ENCODE measurements at regions not wholly inside any gene's neighbourhood (a gene's known extent, or its start where the extent isn't known, plus 50 kb on each side); places are given as distances from the start of the nearest gene placed in this dataset.

DNA sequence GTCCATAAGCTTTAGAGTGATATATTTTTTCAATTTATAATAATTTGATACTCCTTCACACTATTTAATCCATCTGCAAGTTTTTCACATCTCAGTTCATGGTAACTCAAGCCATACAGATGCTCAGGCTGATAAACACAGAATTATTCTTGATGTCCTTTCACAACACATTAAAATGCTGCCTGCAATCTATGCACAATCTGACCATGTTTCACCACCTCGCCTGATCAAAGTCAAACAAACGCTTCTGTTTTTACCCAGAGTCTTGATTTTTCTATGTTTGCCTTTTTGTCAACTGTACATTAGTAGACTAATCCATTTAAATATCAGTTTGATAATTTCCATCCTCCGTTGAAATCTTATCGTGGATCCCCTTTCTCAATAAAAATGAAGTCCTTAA, 833.8 kb upstream of the KCND2 start:
- Histone ChIP-seq H3K36me3 (no peaks in the 10 kb centered on the region), H3K27me3 (no peaks in the 10 kb centered on the region), H3K4me1 (no peaks in the 10 kb centered on the region), H3K9me3 (no peaks in the 10 kb centered on the region), H3K4me3 (no peak overlapping the region), H3K27ac (no peak overlapping the region)
- DNase-seq (ENCODE audit: low spot score in 2 of 2): no peak
- intact Hi-C loops (cut with DNase I; ENCODE audit: low total_unique reads): no loop called here
- TF ChIP-seq POLR2AphosphoS5 (IDR thresholded peaks at IDR 0.05) (no peak), POLR2A (IDR thresholded peaks at IDR 0.05) (no peak)
- TF ChIP-seq, protein P1, sequence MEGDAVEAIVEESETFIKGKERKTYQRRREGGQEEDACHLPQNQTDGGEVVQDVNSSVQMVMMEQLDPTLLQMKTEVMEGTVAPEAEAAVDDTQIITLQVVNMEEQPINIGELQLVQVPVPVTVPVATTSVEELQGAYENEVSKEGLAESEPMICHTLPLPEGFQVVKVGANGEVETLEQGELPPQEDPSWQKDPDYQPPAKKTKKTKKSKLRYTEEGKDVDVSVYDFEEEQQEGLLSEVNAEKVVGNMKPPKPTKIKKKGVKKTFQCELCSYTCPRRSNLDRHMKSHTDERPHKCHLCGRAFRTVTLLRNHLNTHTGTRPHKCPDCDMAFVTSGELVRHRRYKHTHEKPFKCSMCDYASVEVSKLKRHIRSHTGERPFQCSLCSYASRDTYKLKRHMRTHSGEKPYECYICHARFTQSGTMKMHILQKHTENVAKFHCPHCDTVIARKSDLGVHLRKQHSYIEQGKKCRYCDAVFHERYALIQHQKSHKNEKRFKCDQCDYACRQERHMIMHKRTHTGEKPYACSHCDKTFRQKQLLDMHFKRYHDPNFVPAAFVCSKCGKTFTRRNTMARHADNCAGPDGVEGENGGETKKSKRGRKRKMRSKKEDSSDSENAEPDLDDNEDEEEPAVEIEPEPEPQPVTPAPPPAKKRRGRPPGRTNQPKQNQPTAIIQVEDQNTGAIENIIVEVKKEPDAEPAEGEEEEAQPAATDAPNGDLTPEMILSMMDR (IDR thresholded peaks at IDR 0.05): no peak

DNA sequence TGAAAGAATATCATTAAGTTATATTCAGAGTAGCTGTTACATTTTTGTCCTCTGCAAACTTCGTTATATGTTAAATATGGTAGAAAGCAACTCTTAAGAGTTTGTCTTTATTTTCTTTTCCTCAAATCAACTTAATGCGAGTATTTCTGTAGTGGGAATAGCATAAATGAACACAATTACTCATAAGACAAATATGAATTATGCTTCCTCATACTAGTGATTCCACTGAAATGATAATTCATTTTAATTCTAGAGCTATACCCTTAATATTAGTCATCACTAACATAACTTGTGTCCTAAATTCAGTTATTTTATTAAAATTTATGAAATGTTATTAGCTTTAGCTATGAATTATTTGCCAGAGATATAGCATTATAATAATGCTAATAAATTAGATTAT, 820.6 kb upstream of the KCND2 start:
- DNase-seq (ENCODE audit: low spot score in 2 of 2): no peak
- no peaks in the 10 kb centered on the region for H3K27me3 ChIP-seq
- TF ChIP-seq POLR2AphosphoS5 (IDR thresholded peaks at IDR 0.05): no peak
- TF ChIP-seq, protein P1 (IDR thresholded peaks at IDR 0.05): no peak
- TF ChIP-seq POLR2A (IDR thresholded peaks at IDR 0.05): no peak
- no peaks in the 10 kb centered on the region for H3K36me3 ChIP-seq
- no peak overlapping the region for H3K27ac ChIP-seq
- H3K4me3 ChIP-seq: no peak overlapping the region
- H3K4me1 ChIP-seq: no peaks in the 10 kb centered on the region
- intact Hi-C loops (cut with DNase I; ENCODE audit: low total_unique reads): no loop called here
- no peaks in the 10 kb centered on the region for H3K9me3 ChIP-seq

DNA sequence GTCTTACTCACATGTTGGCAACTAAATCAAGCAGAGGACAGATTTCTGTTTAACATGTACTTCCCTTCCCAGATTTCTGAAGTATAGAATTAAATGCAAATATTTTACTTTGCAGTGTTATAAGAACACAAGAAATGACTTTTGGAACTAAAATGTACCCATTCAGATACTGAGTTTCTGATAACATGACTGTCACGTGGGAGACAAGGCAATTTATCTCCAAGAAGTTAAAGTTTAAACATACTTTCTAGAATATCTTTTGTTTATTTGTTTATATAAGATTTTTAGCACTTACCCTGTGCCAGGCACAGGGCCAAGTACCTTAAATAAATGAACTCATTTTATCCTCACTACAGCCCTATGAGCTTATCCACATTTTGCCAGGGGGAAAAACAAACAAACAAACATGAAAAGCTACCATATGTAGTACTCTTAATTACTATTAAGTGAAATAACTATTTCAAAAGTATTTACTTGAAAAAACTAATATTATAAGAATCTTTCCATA, 807.1 kb upstream of the KCND2 start:
- DNase-seq (ENCODE audit: low spot score in 2 of 2): no peak
- TF ChIP-seq POLR2A (IDR thresholded peaks at IDR 0.05) (no peak), POLR2AphosphoS5 (IDR thresholded peaks at IDR 0.05) (no peak)
- TF ChIP-seq, protein P1 (IDR thresholded peaks at IDR 0.05): no peak
- Histone ChIP-seq H3K27ac (no peak overlapping the region), H3K4me3 (no peak overlapping the region), H3K9me3 (no peaks in the 10 kb centered on the region), H3K36me3 (no peaks in the 10 kb centered on the region), H3K4me1 (no peaks in the 10 kb centered on the region), H3K27me3 (no peaks in the 10 kb centered on the region)
- intact Hi-C loops (cut with DNase I; ENCODE audit: low total_unique reads): no loop called here

DNA sequence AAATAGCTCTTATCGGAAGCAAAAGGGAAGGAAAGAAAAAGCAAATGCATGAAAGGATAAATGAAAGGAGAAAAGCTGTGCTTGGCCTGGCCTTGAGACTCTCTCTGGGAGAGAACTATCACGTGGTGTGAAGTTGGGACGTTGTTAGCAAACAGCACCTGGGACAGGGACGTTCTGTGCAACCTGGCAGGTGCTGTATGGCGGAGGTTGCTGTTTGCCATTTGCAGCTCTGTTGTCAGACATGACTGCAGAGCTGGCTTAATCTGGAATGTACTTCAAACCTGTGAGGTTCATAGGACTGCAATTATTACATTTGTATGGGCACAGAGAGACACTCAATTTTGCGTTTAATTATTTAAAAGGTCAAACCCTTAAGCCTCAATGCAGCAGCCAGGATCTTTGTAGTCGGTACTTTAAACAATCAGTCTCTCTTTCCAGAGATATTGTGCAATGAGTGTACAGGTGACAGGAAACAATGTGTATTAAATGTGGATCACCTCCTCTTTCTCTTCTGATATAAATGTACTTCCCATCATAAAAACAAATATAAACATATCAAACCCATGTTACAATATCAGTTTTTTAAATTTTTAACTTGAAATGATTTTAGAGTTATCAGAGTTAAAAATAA, 800.5 kb upstream of the KCND2 start:
- no peak overlapping the region for H3K27ac ChIP-seq
- no peak for TF ChIP-seq POLR2A (IDR thresholded peaks at IDR 0.05)
- TF ChIP-seq POLR2AphosphoS5 (IDR thresholded peaks at IDR 0.05): no peak
- no peaks in the 10 kb centered on the region for H3K9me3 ChIP-seq
- H3K4me1 ChIP-seq: no peaks in the 10 kb centered on the region
- intact Hi-C loops (cut with DNase I; ENCODE audit: low total_unique reads): no loop called here
- no peak overlapping the region for H3K4me3 ChIP-seq
- DNase-seq (ENCODE audit: low spot score in 2 of 2): no peak
- H3K36me3 ChIP-seq: no peaks in the 10 kb centered on the region
- H3K27me3 ChIP-seq: no peaks in the 10 kb centered on the region

DNA sequence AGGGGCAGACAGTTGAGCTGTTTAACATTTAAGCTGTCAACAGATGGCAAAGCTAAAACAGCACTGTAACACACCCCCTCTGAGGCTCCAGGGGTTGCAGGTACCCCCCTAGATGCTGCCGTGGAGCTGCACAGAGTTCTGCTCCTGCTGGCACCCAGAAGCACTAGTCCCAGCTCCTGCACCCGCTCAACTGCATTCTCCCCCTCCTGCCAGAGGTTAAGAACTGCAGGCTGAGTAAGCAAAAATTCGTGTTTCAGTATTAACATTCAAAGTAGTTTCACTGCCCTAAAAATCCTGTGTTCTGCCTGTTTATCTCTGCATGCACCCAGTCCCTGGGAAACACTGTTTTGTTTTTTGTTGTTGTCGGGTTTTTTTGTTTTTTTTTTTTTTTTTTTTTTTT, 790.8 kb upstream of the KCND2 start:
- DNase-seq (ENCODE audit: low spot score in 2 of 2): no peak
- no peak for TF ChIP-seq POLR2AphosphoS5 (IDR thresholded peaks at IDR 0.05)
- intact Hi-C loops (cut with DNase I; ENCODE audit: low total_unique reads): no loop called here

DNA sequence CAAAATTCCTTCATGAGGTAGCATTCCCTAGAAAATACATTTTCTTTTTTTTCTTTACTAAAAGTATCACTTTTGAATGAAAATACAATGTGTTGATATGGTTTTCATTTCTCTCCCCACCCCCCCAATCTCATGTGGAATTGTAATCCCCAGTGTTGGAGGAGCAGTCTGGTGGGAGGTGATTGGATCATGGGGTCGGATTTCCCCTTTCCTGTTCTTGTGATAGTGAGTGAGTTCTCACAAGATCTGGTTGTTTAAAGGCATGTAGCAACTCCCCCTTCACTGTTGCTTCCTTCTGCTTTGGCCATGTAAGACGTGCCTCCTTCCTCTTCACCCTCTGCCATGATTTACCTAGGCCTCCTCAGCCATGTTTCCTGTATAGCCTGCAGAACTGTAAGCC, 790.3 kb upstream of the KCND2 start:
- DNase-seq (ENCODE audit: low spot score in 2 of 2): no peak
- intact Hi-C loops (cut with DNase I; ENCODE audit: low total_unique reads): no loop called here
- H3K27ac ChIP-seq: no peak overlapping the region
- H3K27me3 ChIP-seq: no peaks in the 10 kb centered on the region
- H3K4me3 ChIP-seq: no peak overlapping the region
- H3K36me3 ChIP-seq: no peaks in the 10 kb centered on the region
- H3K9me3 ChIP-seq: no peaks in the 10 kb centered on the region
- no peaks in the 10 kb centered on the region for H3K4me1 ChIP-seq
- TF ChIP-seq POLR2AphosphoS5 (IDR thresholded peaks at IDR 0.05): no peak
- TF ChIP-seq, protein P1 (IDR thresholded peaks at IDR 0.05): no peak
- no peak for TF ChIP-seq POLR2A (IDR thresholded peaks at IDR 0.05)

More for the DNA sequence above, 790.8 kb upstream of the KCND2 start:
- Histone ChIP-seq H3K27me3 (no peaks in the 10 kb centered on the region), H3K36me3 (no peaks in the 10 kb centered on the region), H3K27ac (no peak overlapping the region), H3K9me3 (no peaks in the 10 kb centered on the region), H3K4me3 (no peak overlapping the region), H3K4me1 (no peaks in the 10 kb centered on the region)

Measured in breast epithelium (tissue), 4 donors.